Motor neuron (in vitro differentiated cells): ENCODE measurements at regions not wholly inside any gene's neighbourhood (a gene's known extent, or its start where the extent isn't known, plus 50 kb on each side); places are given as distances from the start of the nearest gene placed in this dataset.

ENCODE experiments used
- ATAC-seq, 8 experiments: fragments of 200-7000 bp; cut with Tn5 transposase; replicated peaks in 6 of 8; 2 replicates each; pipeline ENCODE4 v1.8.0; 2021; ENCODE audit warnings: mild to moderate bottlenecking in 8 of 8, moderate library complexity in 8 of 8
- H3K27ac ChIP-seq, 2 donors: fragments of 250-450 bp; sonication (Bioruptor Pico); 2 replicates each; pipeline ENCODE4 v1.9.0; 2021; ENCODE audit warnings: antibody characterized with exemption in 2 of 2, mild to moderate bottlenecking in 2 of 2, moderate library complexity in 1 of 2
- H3K4me1 ChIP-seq, 2 donors: fragments of 250-450 bp; sonication (Bioruptor Pico); replicated peaks in 1 of 2; 2 replicates each; pipeline ENCODE4 v1.6.1; 2021; ENCODE audit warnings: antibody characterized with exemption in 2 of 2, mild to moderate bottlenecking in 2 of 2, moderate library complexity in 1 of 2
- H3K4me3 ChIP-seq, 5 donors: fragments of 250-450 bp; sonication (Bioruptor Pico); 2 replicates each; pipeline ENCODE4 v1.9.0; 2021; ENCODE audit warnings: antibody characterized with exemption in 5 of 5, mild to moderate bottlenecking in 5 of 5, moderate library complexity in 4 of 5
- WGBS, 10 experiments: fragments of 450-650 bp; shearing (Covaris generic); methylation state at CpG; one replicate each; pipeline ENCODE4 v1.0.0; 2022; 5-methylcytosine and 5-hydroxymethylcytosine counted together
- in situ Hi-C, 9 experiments: fragments of 400-800 bp; cut with MboI; loops; one replicate each; pipeline ENCODE4 v1.15.0; 2021; ENCODE audit warnings: low sequenced_read_pairs in 9 of 9, low pct_unique_long_range_greater_than_20kb in 2 of 9; ENCODE audit not compliant: unreplicated experiment in 9 of 9

DNA sequence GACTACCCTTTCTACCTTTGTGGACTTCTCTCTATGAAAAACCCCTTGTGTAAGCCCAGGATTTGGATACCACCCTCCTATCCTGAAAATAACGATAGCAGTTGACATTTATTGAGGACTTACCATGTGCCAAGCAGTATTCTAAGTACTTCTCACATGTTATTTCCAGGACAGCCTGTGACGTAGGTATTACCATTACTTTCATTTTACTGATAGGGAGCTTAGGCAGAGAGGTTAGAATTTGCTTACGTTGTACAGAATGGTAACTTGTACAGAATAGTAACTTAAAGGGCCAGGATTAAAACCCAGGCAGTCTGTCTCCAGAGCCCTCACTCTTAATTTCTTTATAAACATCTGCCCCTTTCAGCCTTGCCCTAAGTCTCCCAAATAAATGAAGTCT, 138.3 kb downstream of the NTMT2 start:
- no peak overlapping the region for H3K27ac ChIP-seq
- in situ Hi-C loops: no loop called here
- no peak for ATAC-seq

DNA sequence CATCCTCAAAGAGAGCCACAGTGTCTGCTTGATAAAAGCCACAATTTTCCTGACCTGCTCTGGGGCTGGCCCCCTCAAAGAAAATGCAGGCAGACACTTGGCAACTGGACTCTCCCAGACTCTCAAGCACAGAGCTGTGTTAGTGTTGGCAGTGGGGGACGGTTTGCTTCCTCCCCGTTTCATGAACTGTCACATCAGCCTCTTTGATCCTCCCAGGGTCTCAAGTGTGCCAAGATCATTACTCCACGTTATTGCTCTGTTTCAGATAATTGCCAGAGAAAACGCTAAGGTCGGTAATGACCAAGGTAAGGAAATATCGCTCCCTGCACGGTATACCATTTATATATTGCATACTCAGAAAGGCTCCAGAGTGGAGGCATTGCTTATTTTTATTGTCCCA, 138.8 kb downstream of the NTMT2 start:
- Histone ChIP-seq H3K27ac (no peak overlapping the region), H3K4me1 (peaks cover 4 to 11% of the 10 kb centered on the region in 2 donors), H3K4me3 (no peak overlapping the region)
- peak in 5 of 8 experiments; percentile 22 to 50 (median 29) for ATAC-seq
- WGBS, 10 experiments: 32 to 86% (median 60%) methylated on average over 1 to 7 of the region's 7 CpGs; no CpG with 5 or more reads in 3 of the 10 experiments
- in situ Hi-C loops: no loop called here

More for the DNA sequence above, 138.3 kb downstream of the NTMT2 start:
- H3K4me1 ChIP-seq: peaks cover 4 to 11% of the 10 kb centered on the region in 2 donors
- no peak overlapping the region for H3K4me3 ChIP-seq
- WGBS, 10 experiments: 64 to 100% (median 93%) methylated on average over 1 to 3 of the region's 3 CpGs; no CpG with 5 or more reads in 1 of the 10 experiments

DNA sequence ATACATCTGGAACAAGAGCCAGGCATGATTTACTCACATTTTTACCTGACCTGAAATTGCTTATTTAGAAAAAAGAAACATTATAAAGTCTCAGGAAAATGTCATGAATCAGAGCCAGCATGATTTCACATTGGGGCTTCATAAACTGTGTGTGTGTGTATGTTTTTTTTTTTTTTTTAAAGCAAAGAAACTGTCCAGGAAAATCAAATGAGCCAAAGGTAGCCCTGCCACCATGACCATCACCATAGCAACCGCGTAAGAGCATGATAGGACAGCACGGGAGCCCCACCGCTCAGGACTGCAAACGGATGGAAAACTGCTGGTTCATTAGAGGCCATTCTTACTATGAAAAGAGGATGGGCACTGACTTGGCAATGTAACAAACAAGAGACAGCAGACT, 139.2 kb downstream of the NTMT2 start:
- Histone ChIP-seq H3K4me3 (no peak overlapping the region), H3K4me1 (peaks cover 4 to 11% of the 10 kb centered on the region in 2 donors), H3K27ac (no peak overlapping the region)
- WGBS, 10 experiments: 33 to 100% (median 47%) methylated on average over 2 to 5 of the region's 5 CpGs; no CpG with 5 or more reads in 4 of the 10 experiments
- peak in 5 of 8 experiments; percentile 91 to 96 (median 93) for ATAC-seq
- in situ Hi-C loops: no loop called here

DNA sequence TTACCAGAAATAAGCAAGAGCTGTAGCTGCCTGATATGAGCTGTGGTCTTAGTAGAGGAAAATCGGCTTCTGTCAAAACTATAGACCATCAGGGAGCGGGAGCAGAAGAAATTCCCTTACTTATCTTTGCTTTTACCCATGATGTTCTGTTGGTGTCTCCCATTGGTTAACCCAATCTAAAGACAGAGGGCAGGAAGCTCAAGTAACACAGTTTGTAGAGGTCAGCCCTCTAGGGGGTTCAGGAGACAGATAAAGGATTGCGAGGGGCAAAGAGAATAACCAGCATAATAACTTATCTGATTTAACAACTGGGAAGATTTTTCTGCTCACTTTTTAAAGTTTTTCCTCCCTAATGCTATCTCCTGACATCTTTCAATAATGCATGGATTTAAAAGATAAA, 142.4 kb downstream of the NTMT2 start:
- H3K4me3 ChIP-seq: no peak overlapping the region
- 82 to 100% (median 91%) methylated on average over 1 to 3 of the region's 3 CpGs; no CpG with 5 or more reads in 1 of the 10 experiments for WGBS, 10 experiments
- in situ Hi-C loops: no loop called here
- peaks cover 4 to 11% of the 10 kb centered on the region in 2 donors for H3K4me1 ChIP-seq
- no peak for ATAC-seq
- H3K27ac ChIP-seq: no peak overlapping the region

DNA sequence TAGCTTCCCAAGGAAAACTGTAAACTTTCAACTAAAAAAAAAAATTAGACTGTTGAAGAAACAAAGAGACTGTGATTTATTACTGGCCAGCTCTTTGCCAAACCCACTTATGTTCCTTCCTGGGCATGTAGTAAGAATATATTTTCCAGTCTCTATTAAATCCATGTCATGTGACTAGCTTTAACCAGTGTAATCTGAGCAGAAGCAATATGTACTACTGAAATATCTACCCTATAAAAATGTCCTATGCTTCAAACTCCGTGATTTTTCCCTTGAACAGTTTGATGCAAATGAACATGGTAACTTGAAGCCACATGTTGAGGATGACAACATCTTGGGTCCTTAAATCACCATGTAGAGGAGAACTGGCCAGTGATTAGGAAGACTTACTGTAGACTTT, 144.5 kb downstream of the NTMT2 start:
- 0 to 100% (median 86%) methylated on average over 1 of the region's 1 CpG; no CpG with 5 or more reads in 3 of the 10 experiments for WGBS, 10 experiments
- ATAC-seq: peak in 2 of 8 experiments; percentile 36 to 75
- no peak overlapping the region for H3K27ac ChIP-seq
- in situ Hi-C loops: no loop called here
- H3K4me3 ChIP-seq: no peak overlapping the region
- peaks cover 0 to 2% of the 10 kb centered on the region in 2 donors for H3K4me1 ChIP-seq

DNA sequence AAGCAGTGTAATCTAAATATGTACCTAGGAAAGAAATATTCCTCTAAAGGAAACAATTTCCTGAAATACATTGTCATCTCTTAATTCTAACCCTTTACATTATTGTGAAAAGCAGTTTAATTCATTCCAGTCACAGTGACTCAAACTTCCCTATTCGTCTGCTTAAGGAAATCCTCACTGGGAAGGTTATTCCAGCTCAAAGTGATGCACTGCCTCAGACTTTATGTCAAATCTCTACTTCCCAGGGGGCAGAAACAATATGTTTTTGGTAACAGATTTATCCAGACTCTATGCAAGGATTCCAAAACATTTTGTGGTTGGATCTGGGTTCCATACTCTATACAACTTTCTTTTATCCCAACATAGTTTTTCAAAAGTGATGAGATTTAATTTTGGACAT, 145.2 kb downstream of the NTMT2 start:
- in situ Hi-C loops: no loop called here
- ATAC-seq: peak in 1 of 8 experiments; percentile 42
- Histone ChIP-seq H3K4me3 (no peak overlapping the region), H3K4me1 (no peaks in the 10 kb centered on the region), H3K27ac (no peak overlapping the region)
- 33 to 100% (median 78%) methylated on average over 1 of the region's 1 CpG; no CpG with 5 or more reads in 4 of the 10 experiments for WGBS, 10 experiments

DNA sequence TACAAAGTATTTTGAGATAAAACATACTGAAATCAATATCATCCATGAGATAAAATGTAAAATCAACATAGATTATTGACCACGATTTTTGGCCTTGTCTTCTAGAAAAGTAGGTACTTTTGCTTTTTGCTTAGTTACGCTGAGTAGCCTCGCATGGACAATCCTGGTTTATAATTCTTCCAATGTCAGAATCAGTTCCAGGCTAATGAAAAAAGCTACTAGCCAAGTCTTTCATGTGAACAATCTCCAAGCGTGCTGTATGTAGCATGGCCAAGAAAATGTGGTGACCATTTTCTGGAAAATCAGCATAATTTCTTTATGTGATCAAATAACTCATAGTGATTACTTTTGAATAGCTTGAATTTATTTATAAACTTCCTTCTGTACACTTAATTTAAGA, 145.8 kb downstream of the NTMT2 start:
- in situ Hi-C loops: no loop called here
- ATAC-seq: no peak
- no peaks in the 10 kb centered on the region for H3K4me1 ChIP-seq
- H3K4me3 ChIP-seq: no peak overlapping the region
- 17 to 100% (median 78%) methylated on average over 2 to 4 of the region's 4 CpGs for whole genome bisulfite sequencing, 10 experiments
- no peak overlapping the region for H3K27ac ChIP-seq

DNA sequence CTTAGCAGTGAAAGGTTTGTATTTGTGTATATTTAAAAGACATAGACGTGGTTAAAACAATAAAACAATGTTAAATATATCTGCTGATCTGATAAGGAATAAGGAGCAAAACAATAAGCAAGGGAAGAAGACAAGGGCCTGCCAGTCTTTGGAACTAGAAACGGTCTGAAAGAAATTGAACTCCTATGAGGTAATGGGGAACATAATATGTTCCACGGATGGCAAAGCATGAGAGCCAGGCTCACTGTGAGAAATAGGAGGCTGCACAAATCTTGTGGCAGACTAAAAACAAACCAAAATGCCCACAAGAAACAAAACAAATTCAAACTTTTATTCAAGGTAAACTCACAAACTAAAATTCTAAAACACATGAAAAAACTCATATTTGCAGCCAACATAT, 150.5 kb downstream of the NTMT2 start:
- in situ Hi-C loops: no loop called here
- Histone ChIP-seq H3K4me3 (no peak overlapping the region), H3K4me1 (no peaks in the 10 kb centered on the region), H3K27ac (no peak overlapping the region)
- WGBS, 10 experiments: 19 to 89% (median 63%) methylated on average over 2 to 3 of the region's 3 CpGs
- ATAC-seq: peak in 2 of 8 experiments; percentile 35 to 55

DNA sequence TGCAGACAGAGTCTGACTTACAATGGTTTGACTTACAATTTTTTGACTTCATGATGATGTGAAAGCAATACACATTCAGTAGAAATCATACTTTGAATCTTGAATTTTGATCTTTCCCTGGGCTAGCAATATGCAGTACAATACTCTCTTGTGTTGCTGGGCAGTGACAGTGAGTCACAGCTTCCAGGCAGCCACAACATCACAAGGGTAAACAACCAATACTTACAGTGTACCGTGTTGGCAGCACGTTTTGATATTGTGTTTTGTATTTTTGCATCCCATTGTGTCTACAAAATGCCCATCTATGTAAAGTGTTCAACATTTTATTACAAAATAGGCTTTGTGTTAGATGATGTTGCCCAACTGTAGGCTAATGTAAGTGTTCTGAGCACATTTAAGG, 150.9 kb downstream of the NTMT2 start:
- no peaks in the 10 kb centered on the region for H3K4me1 ChIP-seq
- H3K4me3 ChIP-seq: no peak overlapping the region
- ATAC-seq: peak in 3 of 8 experiments; percentile 25 to 100 (median 99)
- in situ Hi-C loops: no loop called here
- WGBS, 10 experiments: 0 to 93% (median 67%) methylated on average over 1 to 2 of the region's 2 CpGs; no CpG with 5 or more reads in 1 of the 10 experiments
- H3K27ac ChIP-seq: no peak overlapping the region

DNA sequence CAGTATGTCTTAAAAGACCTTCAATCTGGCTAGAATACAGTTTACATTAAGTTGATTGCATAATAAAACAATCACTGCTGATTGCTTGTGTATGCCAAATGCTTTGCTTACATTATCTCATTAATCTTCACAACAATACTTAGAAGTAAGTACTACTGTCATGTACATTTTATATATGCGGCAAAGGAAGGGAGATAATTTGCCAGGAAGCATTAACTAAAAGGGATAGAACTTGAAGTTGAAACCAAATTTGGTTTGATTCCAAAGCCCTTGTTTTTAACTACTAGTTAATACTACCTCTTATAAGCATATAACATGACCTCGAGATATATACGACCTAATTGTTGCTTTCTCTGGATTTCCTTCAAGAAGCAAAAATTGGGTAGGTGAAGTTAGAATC, 155.8 kb downstream of the NTMT2 start:
- no peaks in the 10 kb centered on the region for H3K4me1 ChIP-seq
- WGBS, 10 experiments: 80 to 100% (median 89%) methylated on average over 1 to 3 of the region's 3 CpGs; no CpG with 5 or more reads in 3 of the 10 experiments
- ATAC-seq: no peak
- no peak overlapping the region for H3K27ac ChIP-seq
- H3K4me3 ChIP-seq: no peak overlapping the region
- in situ Hi-C loops: no loop called here

DNA sequence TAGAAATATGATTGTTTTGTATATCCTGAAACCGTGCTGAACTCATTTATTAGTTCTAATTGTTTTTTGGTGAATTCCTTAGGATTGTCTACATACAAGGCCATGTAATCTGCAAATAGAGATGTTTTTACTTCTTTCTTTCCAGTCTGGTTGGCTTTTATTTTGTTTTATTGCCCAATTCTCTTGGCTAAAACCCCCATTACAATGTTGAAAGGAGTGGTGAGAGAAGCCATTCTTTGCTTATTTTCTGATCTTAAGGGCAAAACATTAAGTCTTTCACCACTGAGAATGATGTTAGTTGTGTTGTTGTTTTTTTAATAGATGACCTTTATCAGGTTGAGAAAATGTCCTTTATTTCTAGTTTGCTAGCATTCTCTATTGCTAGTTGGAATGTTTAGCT, 157.3 kb downstream of the NTMT2 start:
- ATAC-seq: no peak
- 30 to 100% (median 80%) methylated on average over 1 of the region's 1 CpG; no CpG with 5 or more reads in 1 of the 10 experiments for WGBS, 10 experiments
- Histone ChIP-seq H3K4me3 (no peak overlapping the region), H3K4me1 (no peaks in the 10 kb centered on the region), H3K27ac (no peak overlapping the region)
- in situ Hi-C loops: no loop called here

DNA sequence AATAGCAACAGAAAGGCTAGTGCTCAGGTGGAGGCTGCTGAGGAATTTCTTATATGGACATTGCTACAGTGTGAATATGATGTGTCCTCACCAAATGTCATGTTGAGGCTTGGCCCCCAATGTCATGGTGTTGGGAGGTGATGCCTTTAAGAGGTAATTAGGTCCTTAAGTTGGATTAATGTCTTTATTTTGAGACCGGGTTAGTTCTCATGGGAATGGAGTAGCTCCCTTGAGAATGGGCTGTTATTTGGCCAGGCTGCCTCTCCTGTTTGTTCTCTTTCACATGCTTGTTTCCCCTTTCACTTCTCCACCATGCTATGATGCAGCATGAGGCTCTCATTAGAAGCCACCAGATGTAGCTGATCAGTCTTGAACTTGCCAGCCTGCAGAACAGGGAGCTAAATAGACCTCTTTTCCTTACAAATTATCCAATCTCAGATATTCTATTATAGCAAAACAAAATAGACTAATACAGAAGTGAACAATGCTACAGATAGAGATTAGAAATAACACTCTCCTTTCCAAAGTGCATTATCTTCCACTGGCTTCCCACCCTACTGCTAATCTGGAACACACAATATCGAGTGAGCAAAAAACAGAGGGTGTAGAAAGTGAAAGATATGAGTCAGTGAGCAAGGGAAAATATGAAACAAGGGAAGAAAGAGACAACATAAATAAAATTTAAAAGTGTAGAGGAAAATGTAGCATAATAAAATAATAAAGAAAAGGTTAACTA, 160.2 kb downstream of the NTMT2 start:
- 0 to 100% (median 79%) methylated on average over 1 to 2 of the region's 2 CpGs for WGBS, 10 experiments
- Histone ChIP-seq H3K4me3 (no peak overlapping the region), H3K4me1 (no peaks in the 10 kb centered on the region), H3K27ac (no peak overlapping the region)
- ATAC-seq: no peak
- in situ Hi-C loops: no loop called here

DNA sequence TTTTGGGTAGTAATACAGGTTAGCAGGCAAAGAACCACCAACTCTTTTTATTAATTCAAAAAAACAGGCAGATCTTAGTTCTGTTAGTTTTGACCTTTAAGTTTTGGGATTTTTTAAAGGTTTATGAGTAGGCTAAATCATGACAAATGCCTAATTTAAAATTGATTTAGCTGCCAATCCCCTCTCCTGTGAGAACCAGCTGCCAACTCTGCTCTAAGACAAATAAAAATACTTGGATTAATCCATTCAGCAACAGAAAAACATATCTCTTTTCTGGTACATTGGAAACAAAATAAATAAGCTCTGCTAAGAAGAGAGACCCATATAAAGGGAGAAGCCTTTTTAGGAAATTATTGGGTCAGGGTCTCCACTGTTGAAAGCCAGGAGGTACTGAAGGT, 160.8 kb downstream of the NTMT2 start:
- Histone ChIP-seq H3K4me1 (no peaks in the 10 kb centered on the region), H3K4me3 (no peak overlapping the region), H3K27ac (no peak overlapping the region)
- ATAC-seq: no peak
- in situ Hi-C loops: no loop called here

DNA sequence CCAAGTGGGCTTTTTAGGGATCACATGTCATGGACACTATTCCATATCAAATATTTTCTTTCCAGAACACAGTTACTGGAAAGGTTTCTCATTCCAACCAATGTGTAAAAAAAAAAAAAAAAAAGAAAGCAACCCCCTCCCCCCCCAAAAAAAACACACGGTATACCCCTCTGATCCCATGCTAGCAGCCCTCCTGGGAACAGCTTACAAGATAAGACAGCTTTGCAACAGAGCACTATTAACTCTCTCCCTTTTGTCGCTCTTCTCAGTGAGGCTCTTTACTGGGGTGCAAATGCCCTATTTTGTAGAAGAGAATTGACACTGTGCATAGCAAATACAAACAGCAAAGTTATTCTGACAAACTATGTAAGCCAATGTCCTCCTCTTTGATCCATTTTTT, 161.2 kb downstream of the NTMT2 start:
- Histone ChIP-seq H3K4me1 (no peaks in the 10 kb centered on the region), H3K27ac (no peak overlapping the region), H3K4me3 (no peak overlapping the region)
- no peak for ATAC-seq
- in situ Hi-C loops: no loop called here
- WGBS, 10 experiments: 43 to 100% (median 94%) methylated on average over 1 to 2 of the region's 2 CpGs; no CpG with 5 or more reads in 4 of the 10 experiments
